ENCODE measurements at regions not wholly inside any gene's neighbourhood (a gene's known extent, or its start where the extent isn't known, plus 50 kb on each side); places are given as distances from the start of the nearest gene placed in this dataset.

GRCh38 chr1:63205776-63206175, 116.6 kb upstream of the FOXD3 start:
- Mint-ChIP-seq H3K4me3 (no peak overlapping the region), H3K36me3 (no peaks in the 10 kb centered on the region), H3K27ac (no peak overlapping the region), H3K9me3 (no peaks in the 10 kb centered on the region), H3K4me1 (no peaks in the 10 kb centered on the region), H3K27me3 (peaks cover 15% of the 10 kb centered on the region)
- DNase-seq = no peak

GRCh38 chr1:63214553-63214952, 107.8 kb upstream of the FOXD3 start:
- DNase-seq = no peak
- Mint-ChIP-seq H3K27me3 (peaks cover 9% of the 10 kb centered on the region), H3K4me1 (no peaks in the 10 kb centered on the region), H3K9me3 (peaks cover 6% of the 10 kb centered on the region), H3K4me3 (no peak overlapping the region), H3K27ac (no peak overlapping the region), H3K36me3 (no peaks in the 10 kb centered on the region)

- peaks cover 11% of the 10 kb centered on the region for H3K27me3 Mint-ChIP-seq
- H3K9me3 Mint-ChIP-seq = no peaks in the 10 kb centered on the region
- H3K27ac Mint-ChIP-seq = no peak overlapping the region
- no peaks in the 10 kb centered on the region for H3K36me3 Mint-ChIP-seq
- no peak for DNase-seq
- no peak overlapping the region for H3K4me3 Mint-ChIP-seq
- no peaks in the 10 kb centered on the region for H3K4me1 Mint-ChIP-seq
Observed at GRCh38 chr1:63223426-63223825, 98.9 kb upstream of the FOXD3 start.

GRCh38 chr1:63230722-63231121, 91.6 kb upstream of the FOXD3 start:
- Mint-ChIP-seq H3K27me3 (no peaks in the 10 kb centered on the region), H3K27ac (no peak overlapping the region), H3K9me3 (peaks cover 1% of the 10 kb centered on the region)

GRCh38 chr1:63238721-63239120, 83.6 kb upstream of the FOXD3 start:
- H3K36me3 Mint-ChIP-seq = no peaks in the 10 kb centered on the region
- no peak overlapping the region for H3K27ac Mint-ChIP-seq
- no peak for DNase-seq
- no peak overlapping the region for H3K4me3 Mint-ChIP-seq
- peaks cover 4% of the 10 kb centered on the region for H3K27me3 Mint-ChIP-seq
- no peaks in the 10 kb centered on the region for H3K4me1 Mint-ChIP-seq
- peaks cover 1% of the 10 kb centered on the region for H3K9me3 Mint-ChIP-seq

More at GRCh38 chr1:63230722-63231121, 91.6 kb upstream of the FOXD3 start:
- DNase-seq = no peak
- no peaks in the 10 kb centered on the region for H3K4me1 Mint-ChIP-seq
- H3K36me3 Mint-ChIP-seq = no peaks in the 10 kb centered on the region
- no peak overlapping the region for H3K4me3 Mint-ChIP-seq

- no peak for DNase-seq
- no peak overlapping the region for H3K4me3 Mint-ChIP-seq
- H3K9me3 Mint-ChIP-seq = peaks cover 3% of the 10 kb centered on the region
- H3K36me3 Mint-ChIP-seq = no peaks in the 10 kb centered on the region
- no peak overlapping the region for H3K27ac Mint-ChIP-seq
- H3K4me1 Mint-ChIP-seq = no peaks in the 10 kb centered on the region
- peaks cover 9% of the 10 kb centered on the region for H3K27me3 Mint-ChIP-seq
Observed at GRCh38 chr1:63245186-63245585, 77.2 kb upstream of the FOXD3 start.

GRCh38 chr1:63248216-63248615, 74.2 kb upstream of the FOXD3 start:
- Mint-ChIP-seq H3K9me3 (peaks cover 3% of the 10 kb centered on the region), H3K4me1 (no peaks in the 10 kb centered on the region), H3K27me3 (peaks cover 9% of the 10 kb centered on the region), H3K27ac (no peak overlapping the region), H3K4me3 (no peak overlapping the region), H3K36me3 (no peaks in the 10 kb centered on the region)
- no peak for DNase-seq

- H3K4me1 Mint-ChIP-seq = no peaks in the 10 kb centered on the region
- H3K36me3 Mint-ChIP-seq = no peaks in the 10 kb centered on the region
- H3K4me3 Mint-ChIP-seq = no peak overlapping the region
- no peak overlapping the region for H3K27ac Mint-ChIP-seq
- no peak for DNase-seq
- no peaks in the 10 kb centered on the region for H3K9me3 Mint-ChIP-seq
- H3K27me3 Mint-ChIP-seq = peaks cover 6% of the 10 kb centered on the region
Observed at GRCh38 chr1:63255153-63255552, 67.2 kb upstream of the FOXD3 start.

GRCh38 chr1:63261736-63262458, 60.5 kb upstream of the FOXD3 start:
- no peak overlapping the region for H3K27ac Mint-ChIP-seq
- H3K4me3 Mint-ChIP-seq = no peak overlapping the region
- no peaks in the 10 kb centered on the region for H3K9me3 Mint-ChIP-seq
- DNase-seq = no peak
- H3K36me3 Mint-ChIP-seq = no peaks in the 10 kb centered on the region
- H3K27me3 Mint-ChIP-seq = peaks cover 36% of the 10 kb centered on the region
- H3K4me1 Mint-ChIP-seq = no peaks in the 10 kb centered on the region

GRCh38 chr1:63262459-63262770, 60.0 kb upstream of the FOXD3 start:
- no peak overlapping the region for H3K27ac Mint-ChIP-seq
- no peak overlapping the region for H3K4me3 Mint-ChIP-seq
- H3K9me3 Mint-ChIP-seq = no peaks in the 10 kb centered on the region
- peaks cover 37% of the 10 kb centered on the region for H3K27me3 Mint-ChIP-seq
- H3K4me1 Mint-ChIP-seq = no peaks in the 10 kb centered on the region
- no peak for DNase-seq
- no peaks in the 10 kb centered on the region for H3K36me3 Mint-ChIP-seq

- peaks cover 44% of the 10 kb centered on the region for H3K27me3 Mint-ChIP-seq
Observed at GRCh38 chr1:63264161-63264560, 58.2 kb upstream of the FOXD3 start.

GRCh38 chr1:63266857-63267256, 55.5 kb upstream of the FOXD3 start:
- Mint-ChIP-seq H3K27ac (no peak overlapping the region), H3K4me3 (no peak overlapping the region), H3K9me3 (no peaks in the 10 kb centered on the region), H3K4me1 (no peaks in the 10 kb centered on the region), H3K36me3 (no peaks in the 10 kb centered on the region), H3K27me3 (peaks cover 44% of the 10 kb centered on the region)
- DNase-seq = no peak

More at GRCh38 chr1:63264161-63264560, 58.2 kb upstream of the FOXD3 start:
- Mint-ChIP-seq H3K4me1 (no peaks in the 10 kb centered on the region), H3K9me3 (no peaks in the 10 kb centered on the region), H3K4me3 (no peak overlapping the region), H3K27ac (no peak overlapping the region), H3K36me3 (no peaks in the 10 kb centered on the region)
- DNase-seq = no peak

- no peaks in the 10 kb centered on the region for H3K4me1 Mint-ChIP-seq
- no peaks in the 10 kb centered on the region for H3K36me3 Mint-ChIP-seq
- no peaks in the 10 kb centered on the region for H3K9me3 Mint-ChIP-seq
- DNase-seq = no peak
- H3K27ac Mint-ChIP-seq = no peak overlapping the region
- H3K4me3 Mint-ChIP-seq = no peak overlapping the region
- H3K27me3 Mint-ChIP-seq = peaks cover 46% of the 10 kb centered on the region
Observed at GRCh38 chr1:63268876-63269275, 53.5 kb upstream of the FOXD3 start.

GRCh38 chr1:63269571-63269970, 52.8 kb upstream of the FOXD3 start:
- Mint-ChIP-seq H3K9me3 (no peaks in the 10 kb centered on the region), H3K27me3 (peaks cover 49% of the 10 kb centered on the region), H3K4me3 (no peak overlapping the region), H3K36me3 (no peaks in the 10 kb centered on the region), H3K4me1 (no peaks in the 10 kb centered on the region), H3K27ac (no peak overlapping the region)
- no peak for DNase-seq

Measured in activated naive CD8-positive, alpha-beta T cell treated with anti-CD3 and anti-CD28 coated beads for 36 hours (primary cell).